HepG2 (cell line): ENCODE measurements at regions not wholly inside any gene's neighbourhood (a gene's known extent, or its start where the extent isn't known, plus 50 kb on each side); places are given as distances from the start of the nearest gene placed in this dataset.

Source experiments
- BCL6 ChIP-seq: IDR thresholded peaks from 2 replicates; pipeline ENCODE4 v1.6.1; 2016; ENCODE audit warnings: missing genetic modification reagents, missing compliant biosample characterization
- CEBPB ChIP-seq: IDR thresholded peaks from 2 replicates; pipeline ENCODE4 v1.6.1; 2011; ENCODE audit warnings: low read depth, low read length, improper control_type of control experiment, borderline replicate concordance
- ISL2 ChIP-seq: sonication (generic); formaldehyde crosslinking; IDR thresholded peaks from 2 replicates; pipeline ENCODE4 v1.5.0; 2020; ENCODE audit warnings: missing genetic modification reagents
- MIXL1 ChIP-seq: IDR thresholded peaks from 2 replicates; pipeline ENCODE4 v1.6.1; 2016
- PCBP1 ChIP-seq: fragments of 200-400 bp; formaldehyde crosslinking; IDR thresholded peaks from 2 replicates; pipeline ENCODE4 v1.6.1; 2017; ENCODE audit warnings: mild to moderate bottlenecking, low read depth, low read length, borderline replicate concordance
- ZBTB25 ChIP-seq: IDR thresholded peaks from 2 replicates; pipeline ENCODE4 v1.6.1; 2018; ENCODE audit warnings: missing genetic modification reagents
- ZEB1 ChIP-seq: IDR thresholded peaks from 2 replicates; pipeline ENCODE4 v1.6.1; 2012; ENCODE audit warnings: mild to moderate bottlenecking, low read depth, inconsistent platforms; ENCODE audit not compliant: insufficient replicate concordance
- ZFAT ChIP-seq: sonication (generic); formaldehyde crosslinking; conservative IDR thresholded peaks from 2 replicates; pipeline ENCODE4 v1.8.1; 2023; ENCODE audit warnings: missing genetic modification reagents, inconsistent platforms
- ZFP41 ChIP-seq: sonication (generic); formaldehyde crosslinking; IDR thresholded peaks from 2 replicates; pipeline ENCODE4 v1.4.0; 2020; ENCODE audit warnings: mild to moderate bottlenecking, missing genetic modification reagents, borderline replicate concordance
- ZFX ChIP-seq: sonication (generic); formaldehyde crosslinking; IDR thresholded peaks from 2 replicates; pipeline ENCODE4 v1.4.0; 2020; ENCODE audit warnings: mild to moderate bottlenecking, low read depth, missing genetic modification reagents, moderate library complexity
- ZFY ChIP-seq: sonication (generic); formaldehyde crosslinking; IDR thresholded peaks from 2 replicates; pipeline ENCODE4 v1.4.0; 2020; ENCODE audit warnings: missing genetic modification reagents
- ZHX2 ChIP-seq, 2 experiments: sonication (generic) in 1 of 2; formaldehyde crosslinking in 1 of 2; IDR thresholded peaks; 2 replicates each; pipeline versions ENCODE4 v1.6.1 to v1.9.0; 2014 to 2022; ENCODE audit warnings: antibody characterized with exemption in 1 of 2, borderline replicate concordance in 1 of 2, inconsistent platforms in 1 of 2, low read depth in 1 of 2, missing genetic modification reagents in 1 of 2
- ZNF414 ChIP-seq: sonication (generic); formaldehyde crosslinking; IDR thresholded peaks from 2 replicates; pipeline ENCODE4 v1.5.0; 2020; ENCODE audit warnings: missing genetic modification reagents
- ZNF670 ChIP-seq: sonication (generic); formaldehyde crosslinking; IDR thresholded peaks from 2 replicates; pipeline ENCODE4 v1.8.0; 2022; ENCODE audit warnings: mild to moderate bottlenecking, missing genetic modification reagents, borderline replicate concordance
- ZNF768 ChIP-seq: sonication (generic); formaldehyde crosslinking; IDR thresholded peaks from 2 replicates; pipeline ENCODE4 v1.4.0; 2020; ENCODE audit warnings: missing genetic modification reagents
- TF ChIP-seq, protein P1 (sequence below): sonication (generic); formaldehyde crosslinking; IDR thresholded peaks from 2 replicates; pipeline ENCODE4 v1.4.0; 2020; ENCODE audit warnings: mild to moderate bottlenecking, missing genetic modification reagents, borderline replicate concordance

DNA sequence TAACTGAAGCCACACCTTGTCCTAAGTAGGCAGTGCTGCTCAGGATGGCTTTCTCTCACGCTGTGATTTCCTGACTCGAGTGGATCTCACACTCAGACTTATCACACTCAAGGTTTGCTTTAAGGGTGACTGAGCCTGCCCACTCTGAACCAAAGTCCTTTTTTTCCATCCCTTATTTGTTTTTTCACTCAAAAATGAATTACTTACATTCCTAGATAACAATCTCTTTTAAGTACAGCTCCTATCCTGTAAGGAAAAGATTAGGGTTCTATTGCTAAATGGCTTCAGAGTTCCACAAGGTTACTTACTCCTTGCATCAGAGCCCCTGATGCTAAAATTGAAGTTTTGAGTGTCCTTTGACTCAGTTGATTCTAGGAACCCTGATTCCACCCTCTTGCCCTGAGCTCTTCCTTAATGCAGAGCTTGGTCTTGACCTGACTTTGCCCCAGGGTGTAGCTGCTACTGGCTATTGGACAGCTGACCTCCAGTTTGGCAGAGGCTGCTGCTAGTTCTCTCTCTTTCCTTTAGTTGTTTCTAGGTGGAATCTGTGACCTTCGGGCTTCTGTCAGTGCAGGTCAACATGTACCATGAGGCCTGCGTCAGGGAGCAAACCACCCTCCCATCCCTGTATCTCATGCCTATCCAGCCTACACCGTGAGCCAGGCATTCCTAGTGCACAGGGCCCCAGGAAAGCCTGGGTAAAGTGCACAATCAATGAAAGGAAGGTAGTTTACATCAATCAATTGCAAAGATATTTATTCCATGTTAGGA is 80.1 kb upstream of the CD55 start (continued):
- TF ChIP-seq BCL6 (peak; percentile 71; the same call in 1 of the 2 replicates), ZFAT (CRISPR knock-in tag) (0 out of 2 replicates have a peak, but pooled peaks have one; percentile 22), ISL2 (CRISPR knock-in tag) (peak; percentile 89), PCBP1 (no peak), ZNF768 (CRISPR knock-in tag) (no peak), MIXL1 (CRISPR knock-in tag) (peak; percentile 31; the same call in 1 of the 2 replicates), CEBPB (peak; percentile 82), ZNF670 (CRISPR knock-in tag) (no peak), ZEB1 (no peak), ZNF414 (0 out of 2 replicates have a peak, but pooled peaks have one; percentile 38), ZHX2 (IDR thresholded peaks at IDR 0.05; ENCODE audit: low read depth) (no peak), ZHX2 (CRISPR knock-in tag; IDR thresholded peaks at IDR 0.05; ENCODE audit: borderline replicate concordance) (no peak), ZBTB25 (CRISPR knock-in tag) (peak; percentile 31; the same call in 1 of the 2 replicates), ZFY (CRISPR knock-in tag) (peak; percentile 64), ZFX (peak; percentile 83), ZFP41 (no peak)
- TF ChIP-seq, protein P1, sequence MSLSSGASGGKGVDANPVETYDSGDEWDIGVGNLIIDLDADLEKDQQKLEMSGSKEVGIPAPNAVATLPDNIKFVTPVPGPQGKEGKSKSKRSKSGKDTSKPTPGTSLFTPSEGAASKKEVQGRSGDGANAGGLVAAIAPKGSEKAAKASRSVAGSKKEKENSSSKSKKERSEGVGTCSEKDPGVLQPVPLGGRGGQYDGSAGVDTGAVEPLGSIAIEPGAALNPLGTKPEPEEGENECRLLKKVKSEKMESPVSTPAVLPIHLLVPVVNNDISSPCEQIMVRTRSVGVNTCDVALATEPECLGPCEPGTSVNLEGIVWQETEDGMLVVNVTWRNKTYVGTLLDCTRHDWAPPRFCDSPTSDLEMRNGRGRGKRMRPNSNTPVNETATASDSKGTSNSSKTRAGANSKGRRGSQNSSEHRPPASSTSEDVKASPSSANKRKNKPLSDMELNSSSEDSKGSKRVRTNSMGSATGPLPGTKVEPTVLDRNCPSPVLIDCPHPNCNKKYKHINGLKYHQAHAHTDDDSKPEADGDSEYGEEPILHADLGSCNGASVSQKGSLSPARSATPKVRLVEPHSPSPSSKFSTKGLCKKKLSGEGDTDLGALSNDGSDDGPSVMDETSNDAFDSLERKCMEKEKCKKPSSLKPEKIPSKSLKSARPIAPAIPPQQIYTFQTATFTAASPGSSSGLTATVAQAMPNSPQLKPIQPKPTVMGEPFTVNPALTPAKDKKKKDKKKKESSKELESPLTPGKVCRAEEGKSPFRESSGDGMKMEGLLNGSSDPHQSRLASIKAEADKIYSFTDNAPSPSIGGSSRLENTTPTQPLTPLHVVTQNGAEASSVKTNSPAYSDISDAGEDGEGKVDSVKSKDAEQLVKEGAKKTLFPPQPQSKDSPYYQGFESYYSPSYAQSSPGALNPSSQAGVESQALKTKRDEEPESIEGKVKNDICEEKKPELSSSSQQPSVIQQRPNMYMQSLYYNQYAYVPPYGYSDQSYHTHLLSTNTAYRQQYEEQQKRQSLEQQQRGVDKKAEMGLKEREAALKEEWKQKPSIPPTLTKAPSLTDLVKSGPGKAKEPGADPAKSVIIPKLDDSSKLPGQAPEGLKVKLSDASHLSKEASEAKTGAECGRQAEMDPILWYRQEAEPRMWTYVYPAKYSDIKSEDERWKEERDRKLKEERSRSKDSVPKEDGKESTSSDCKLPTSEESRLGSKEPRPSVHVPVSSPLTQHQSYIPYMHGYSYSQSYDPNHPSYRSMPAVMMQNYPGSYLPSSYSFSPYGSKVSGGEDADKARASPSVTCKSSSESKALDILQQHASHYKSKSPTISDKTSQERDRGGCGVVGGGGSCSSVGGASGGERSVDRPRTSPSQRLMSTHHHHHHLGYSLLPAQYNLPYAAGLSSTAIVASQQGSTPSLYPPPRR (CRISPR knock-in tag) = peak; percentile 24; the same call in 1 of the 2 replicates
